Thyroid gland (tissue), 4 donors: ENCODE measurements at regions not wholly inside any gene's neighbourhood (a gene's known extent, or its start where the extent isn't known, plus 50 kb on each side); places are given as distances from the start of the nearest gene placed in this dataset.

Source experiments
- CTCF ChIP-seq, 6 experiments: fragments of 200-600 bp in 3 of 6; fragments of 450-650 bp in 3 of 6; sonication (generic) in 3 of 6; IDR thresholded peaks; one replicate each; pipeline ENCODE4 v1.5.1; 2016 to 2019; ENCODE audit warnings: antibody characterized with exemption in 6 of 6, mild to moderate bottlenecking in 2 of 6, inconsistent platforms in 1 of 6, moderate library complexity in 1 of 6
- POLR2A ChIP-seq, 2 donors: fragments of 450-650 bp; IDR thresholded peaks; one replicate each; pipeline ENCODE4 v1.6.1; 2017; ENCODE audit warnings: antibody characterized with exemption in 2 of 2, mild to moderate bottlenecking in 2 of 2, moderate library complexity in 1 of 2

- TF ChIP-seq CTCF (IDR thresholded peaks at IDR 0.05) (no peak), POLR2A (IDR thresholded peaks at IDR 0.05) (no peak)
These were observed 319.1 kb downstream of the CD83 start for GRCh38 chr6:14436592-14437132.
